ENCODE measurements at regions not wholly inside any gene's neighbourhood (a gene's known extent, or its start where the extent isn't known, plus 50 kb on each side); places are given as distances from the start of the nearest gene placed in this dataset.

DNA sequence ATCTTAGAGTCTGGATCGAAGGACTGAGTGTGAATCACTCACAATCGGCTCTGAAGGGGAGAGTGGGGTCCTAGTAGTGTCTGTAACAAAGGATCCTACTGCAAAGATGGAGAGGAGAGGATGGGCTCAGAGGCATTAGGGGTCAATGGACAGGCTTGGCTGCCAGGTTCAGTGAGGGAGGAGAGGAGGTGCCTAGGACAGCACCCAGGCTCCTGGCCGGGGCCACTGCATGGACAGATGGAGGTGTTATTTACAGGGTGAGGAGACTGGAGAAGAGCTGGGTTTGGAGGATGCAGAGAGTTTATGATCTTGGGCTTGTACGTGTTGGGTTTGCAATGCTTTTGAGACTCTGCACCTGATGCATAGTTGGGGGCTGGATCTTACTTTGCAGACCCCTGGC is 658.9 kb downstream of the PTPRU start:
- Histone ChIP-seq H3K27me3 (replicated peaks in 1 of 2; ENCODE audit: control insufficient read depth in 2 of 2, insufficient read depth in 2 of 2, low read length in 1 of 2) (peaks cover 0 to 2% of the 10 kb centered on the region in 2 experiments; a peak in 1 of 4 replicates), H4K20me1 (ENCODE audit: control insufficient read depth, insufficient read depth) (no peaks in the 10 kb centered on the region; the same call in 1 of the 2 replicates), H3K4me3 (no peak overlapping the region), H3K4me2 (ENCODE audit: control insufficient read depth, insufficient read depth) (no peak overlapping the region), H3K36me3 (ENCODE audit: control insufficient read depth in 2 of 2, insufficient read depth in 2 of 2, low read length in 1 of 2) (no peaks in the 10 kb centered on the region), H2AFZ (ENCODE audit: control insufficient read depth, low read depth, low read length) (no peak overlapping the region), H3K4me1 (ENCODE audit: control insufficient read depth, insufficient read depth, low read length) (no peaks in the 10 kb centered on the region; the same call in 1 of the 2 replicates), H3K27ac (ENCODE audit: control insufficient read depth, insufficient read depth) (no peak overlapping the region), H3K79me2 (ENCODE audit: control insufficient read depth, insufficient read depth, low read length) (no peaks in the 10 kb centered on the region), H3K9ac (ENCODE audit: control insufficient read depth, insufficient read depth, low read length) (no peak overlapping the region), H3K9me3 (replicated peaks; ENCODE audit: control insufficient read depth, insufficient read depth, low read length) (no peaks in the 10 kb centered on the region)
- intact Hi-C loops (cut with micrococcal nuclease; ENCODE audit: unreplicated experiment) (no loop called here), in situ Hi-C loops (cut with MboI) (no loop called here)
- DNase-seq (ENCODE audit: low read depth, low spot score) (no peak), FAIRE-seq (no peak), ATAC-seq (no peak)
- TF ChIP-seq TAF1 (IDR thresholded peaks at IDR 0.05; ENCODE audit: borderline replicate concordance, low read depth, low read length) (no peak), LARP7 (IDR thresholded peaks at IDR 0.05) (no peak), NFXL1 (IDR thresholded peaks at IDR 0.05; ENCODE audit: borderline replicate concordance) (no peak), ZBED1 (IDR thresholded peaks at IDR 0.05; ENCODE audit: borderline replicate concordance) (no peak), TBL1XR1 (IDR thresholded peaks at IDR 0.05; ENCODE audit: low read depth, low read length) (no peak), STAT1 (conservative IDR thresholded peaks at IDR 0.05) (no peak), IKZF2 (IDR thresholded peaks at IDR 0.05) (no peak)
- TF ChIP-seq, protein P1, sequence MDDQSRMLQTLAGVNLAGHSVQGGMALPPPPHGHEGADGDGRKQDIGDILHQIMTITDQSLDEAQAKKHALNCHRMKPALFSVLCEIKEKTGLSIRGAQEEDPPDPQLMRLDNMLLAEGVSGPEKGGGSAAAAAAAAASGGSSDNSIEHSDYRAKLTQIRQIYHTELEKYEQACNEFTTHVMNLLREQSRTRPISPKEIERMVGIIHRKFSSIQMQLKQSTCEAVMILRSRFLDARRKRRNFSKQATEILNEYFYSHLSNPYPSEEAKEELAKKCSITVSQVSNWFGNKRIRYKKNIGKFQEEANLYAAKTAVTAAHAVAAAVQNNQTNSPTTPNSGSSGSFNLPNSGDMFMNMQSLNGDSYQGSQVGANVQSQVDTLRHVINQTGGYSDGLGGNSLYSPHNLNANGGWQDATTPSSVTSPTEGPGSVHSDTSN (IDR thresholded peaks at IDR 0.05; ENCODE audit: insufficient replicate concordance, low read depth, low read length), result no peak
- TF ChIP-seq, protein P2, sequence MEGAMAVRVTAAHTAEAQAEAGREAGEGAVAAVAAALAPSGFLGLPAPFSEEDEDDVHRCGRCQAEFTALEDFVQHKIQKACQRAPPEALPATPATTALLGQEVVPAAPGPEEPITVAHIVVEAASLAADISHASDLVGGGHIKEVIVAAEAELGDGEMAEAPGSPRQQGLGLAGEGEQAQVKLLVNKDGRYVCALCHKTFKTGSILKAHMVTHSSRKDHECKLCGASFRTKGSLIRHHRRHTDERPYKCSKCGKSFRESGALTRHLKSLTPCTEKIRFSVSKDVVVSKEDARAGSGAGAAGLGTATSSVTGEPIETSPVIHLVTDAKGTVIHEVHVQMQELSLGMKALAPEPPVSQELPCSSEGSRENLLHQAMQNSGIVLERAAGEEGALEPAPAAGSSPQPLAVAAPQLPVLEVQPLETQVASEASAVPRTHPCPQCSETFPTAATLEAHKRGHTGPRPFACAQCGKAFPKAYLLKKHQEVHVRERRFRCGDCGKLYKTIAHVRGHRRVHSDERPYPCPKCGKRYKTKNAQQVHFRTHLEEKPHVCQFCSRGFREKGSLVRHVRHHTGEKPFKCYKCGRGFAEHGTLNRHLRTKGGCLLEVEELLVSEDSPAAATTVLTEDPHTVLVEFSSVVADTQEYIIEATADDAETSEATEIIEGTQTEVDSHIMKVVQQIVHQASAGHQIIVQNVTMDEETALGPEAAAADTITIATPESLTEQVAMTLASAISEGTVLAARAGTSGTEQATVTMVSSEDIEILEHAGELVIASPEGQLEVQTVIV (IDR thresholded peaks at IDR 0.05; ENCODE audit: borderline replicate concordance, partially characterized antibody), result no peak
- TF ChIP-seq, protein P3, sequence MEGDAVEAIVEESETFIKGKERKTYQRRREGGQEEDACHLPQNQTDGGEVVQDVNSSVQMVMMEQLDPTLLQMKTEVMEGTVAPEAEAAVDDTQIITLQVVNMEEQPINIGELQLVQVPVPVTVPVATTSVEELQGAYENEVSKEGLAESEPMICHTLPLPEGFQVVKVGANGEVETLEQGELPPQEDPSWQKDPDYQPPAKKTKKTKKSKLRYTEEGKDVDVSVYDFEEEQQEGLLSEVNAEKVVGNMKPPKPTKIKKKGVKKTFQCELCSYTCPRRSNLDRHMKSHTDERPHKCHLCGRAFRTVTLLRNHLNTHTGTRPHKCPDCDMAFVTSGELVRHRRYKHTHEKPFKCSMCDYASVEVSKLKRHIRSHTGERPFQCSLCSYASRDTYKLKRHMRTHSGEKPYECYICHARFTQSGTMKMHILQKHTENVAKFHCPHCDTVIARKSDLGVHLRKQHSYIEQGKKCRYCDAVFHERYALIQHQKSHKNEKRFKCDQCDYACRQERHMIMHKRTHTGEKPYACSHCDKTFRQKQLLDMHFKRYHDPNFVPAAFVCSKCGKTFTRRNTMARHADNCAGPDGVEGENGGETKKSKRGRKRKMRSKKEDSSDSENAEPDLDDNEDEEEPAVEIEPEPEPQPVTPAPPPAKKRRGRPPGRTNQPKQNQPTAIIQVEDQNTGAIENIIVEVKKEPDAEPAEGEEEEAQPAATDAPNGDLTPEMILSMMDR (IDR thresholded peaks at IDR 0.05 in 2 of 3, conservative IDR thresholded peaks at IDR 0.05 in 1 of 3; ENCODE audit: control insufficient read depth in 2 of 3, extremely low read depth in 1 of 3, insufficient read depth in 1 of 3, low read depth in 3 of 3, low read length in 3 of 3), result no peak
- TF ChIP-seq, protein P4, sequence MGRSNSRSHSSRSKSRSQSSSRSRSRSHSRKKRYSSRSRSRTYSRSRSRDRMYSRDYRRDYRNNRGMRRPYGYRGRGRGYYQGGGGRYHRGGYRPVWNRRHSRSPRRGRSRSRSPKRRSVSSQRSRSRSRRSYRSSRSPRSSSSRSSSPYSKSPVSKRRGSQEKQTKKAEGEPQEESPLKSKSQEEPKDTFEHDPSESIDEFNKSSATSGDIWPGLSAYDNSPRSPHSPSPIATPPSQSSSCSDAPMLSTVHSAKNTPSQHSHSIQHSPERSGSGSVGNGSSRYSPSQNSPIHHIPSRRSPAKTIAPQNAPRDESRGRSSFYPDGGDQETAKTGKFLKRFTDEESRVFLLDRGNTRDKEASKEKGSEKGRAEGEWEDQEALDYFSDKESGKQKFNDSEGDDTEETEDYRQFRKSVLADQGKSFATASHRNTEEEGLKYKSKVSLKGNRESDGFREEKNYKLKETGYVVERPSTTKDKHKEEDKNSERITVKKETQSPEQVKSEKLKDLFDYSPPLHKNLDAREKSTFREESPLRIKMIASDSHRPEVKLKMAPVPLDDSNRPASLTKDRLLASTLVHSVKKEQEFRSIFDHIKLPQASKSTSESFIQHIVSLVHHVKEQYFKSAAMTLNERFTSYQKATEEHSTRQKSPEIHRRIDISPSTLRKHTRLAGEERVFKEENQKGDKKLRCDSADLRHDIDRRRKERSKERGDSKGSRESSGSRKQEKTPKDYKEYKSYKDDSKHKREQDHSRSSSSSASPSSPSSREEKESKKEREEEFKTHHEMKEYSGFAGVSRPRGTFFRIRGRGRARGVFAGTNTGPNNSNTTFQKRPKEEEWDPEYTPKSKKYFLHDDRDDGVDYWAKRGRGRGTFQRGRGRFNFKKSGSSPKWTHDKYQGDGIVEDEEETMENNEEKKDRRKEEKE (IDR thresholded peaks at IDR 0.05), result no peak
- TF ChIP-seq, protein P5, sequence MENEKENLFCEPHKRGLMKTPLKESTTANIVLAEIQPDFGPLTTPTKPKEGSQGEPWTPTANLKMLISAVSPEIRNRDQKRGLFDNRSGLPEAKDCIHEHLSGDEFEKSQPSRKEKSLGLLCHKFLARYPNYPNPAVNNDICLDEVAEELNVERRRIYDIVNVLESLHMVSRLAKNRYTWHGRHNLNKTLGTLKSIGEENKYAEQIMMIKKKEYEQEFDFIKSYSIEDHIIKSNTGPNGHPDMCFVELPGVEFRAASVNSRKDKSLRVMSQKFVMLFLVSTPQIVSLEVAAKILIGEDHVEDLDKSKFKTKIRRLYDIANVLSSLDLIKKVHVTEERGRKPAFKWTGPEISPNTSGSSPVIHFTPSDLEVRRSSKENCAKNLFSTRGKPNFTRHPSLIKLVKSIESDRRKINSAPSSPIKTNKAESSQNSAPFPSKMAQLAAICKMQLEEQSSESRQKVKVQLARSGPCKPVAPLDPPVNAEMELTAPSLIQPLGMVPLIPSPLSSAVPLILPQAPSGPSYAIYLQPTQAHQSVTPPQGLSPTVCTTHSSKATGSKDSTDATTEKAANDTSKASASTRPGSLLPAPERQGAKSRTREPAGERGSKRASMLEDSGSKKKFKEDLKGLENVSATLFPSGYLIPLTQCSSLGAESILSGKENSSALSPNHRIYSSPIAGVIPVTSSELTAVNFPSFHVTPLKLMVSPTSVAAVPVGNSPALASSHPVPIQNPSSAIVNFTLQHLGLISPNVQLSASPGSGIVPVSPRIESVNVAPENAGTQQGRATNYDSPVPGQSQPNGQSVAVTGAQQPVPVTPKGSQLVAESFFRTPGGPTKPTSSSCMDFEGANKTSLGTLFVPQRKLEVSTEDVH (IDR thresholded peaks at IDR 0.05; ENCODE audit: low read depth, partially characterized antibody), result no peak
- TF ChIP-seq, protein P6, sequence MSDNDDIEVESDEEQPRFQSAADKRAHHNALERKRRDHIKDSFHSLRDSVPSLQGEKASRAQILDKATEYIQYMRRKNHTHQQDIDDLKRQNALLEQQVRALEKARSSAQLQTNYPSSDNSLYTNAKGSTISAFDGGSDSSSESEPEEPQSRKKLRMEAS (IDR thresholded peaks at IDR 0.05; ENCODE audit: low read depth, low read length), result no peak
- ChIA-PET POLR2A (no interaction called here), RAD21 (ENCODE audit: unreplicated experiment) (no interaction called here), SMC1A (ENCODE audit: uncharacterized antibody, unreplicated experiment) (no interaction called here), CTCF (no interaction called here)
- 0% methylated on average over 4 of the region's 4 CpGs for WGBS (ENCODE audit: insufficient coverage, insufficient replicate concordance, low lambda C conversion rate, missing lambda C conversion rate)
- no TSS peak for BruUV-seq (replicated peaks)
